ENCODE measurements at regions not wholly inside any gene's neighbourhood (a gene's known extent, or its start where the extent isn't known, plus 50 kb on each side); places are given as distances from the start of the nearest gene placed in this dataset.

DNA sequence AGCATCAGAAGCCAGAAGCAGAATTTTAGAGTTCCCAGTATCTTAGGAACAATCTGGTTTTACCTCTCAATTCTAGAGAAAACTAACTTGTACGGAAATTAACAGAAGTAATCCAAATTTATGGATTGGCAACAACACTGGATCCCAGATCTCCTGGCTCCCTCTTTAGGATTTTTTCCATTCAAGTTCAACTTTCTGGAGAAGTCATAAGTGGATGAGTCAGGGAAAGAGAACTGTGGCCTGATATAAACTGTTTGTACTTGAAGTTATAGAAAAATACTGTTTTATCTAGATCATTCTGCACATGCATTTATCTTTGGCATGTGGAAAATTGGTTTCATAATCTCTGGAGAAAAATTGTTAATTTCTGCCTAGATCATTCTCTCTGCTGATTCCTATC lies 380.4 kb downstream of the PCDH7 start:
- ChIA-PET POLR2A (ENCODE audit: partially characterized antibody) (no interaction called here), CTCF (ENCODE audit: partially characterized antibody) (no interaction called here)
- Histone ChIP-seq H3K36me3 (ENCODE audit: control insufficient read depth in 2 of 4, insufficient read depth in 4 of 4, low read length in 3 of 4) (no peaks in the 10 kb centered on the region), H3K27me3 (replicated peaks in 1 of 4; ENCODE audit: control insufficient read depth in 3 of 4, extremely low read depth in 1 of 4, insufficient read depth in 3 of 4, low read length in 3 of 4) (peaks cover 0 to 1% (median 0%) of the 10 kb centered on the region in 4 experiments; a peak in 1 of 7 replicates), H3K56ac (replicated peaks; ENCODE audit: insufficient read length, low read depth, low read length) (no peak overlapping the region), H4K20me1 (replicated peaks in 1 of 2; ENCODE audit: control insufficient read depth in 1 of 2, insufficient read depth in 2 of 2, low read length in 2 of 2) (no peaks in the 10 kb centered on the region), H4K8ac (ENCODE audit: extremely low read depth, insufficient read depth, low read length) (no peak overlapping the region), H3K4me3 (ENCODE audit: extremely low read depth in 1 of 4, insufficient read depth in 2 of 4, low read depth in 3 of 4, low read length in 4 of 4) (no peak overlapping the region), H3K79me1 (ENCODE audit: low read depth, low read length) (no peaks in the 10 kb centered on the region), H3K9ac (replicated peaks in 1 of 4; ENCODE audit: extremely low read depth in 1 of 4, low read depth in 3 of 4, low read length in 3 of 4) (no peak overlapping the region), H4K91ac (replicated peaks; ENCODE audit: insufficient read length, low read length) (no peak overlapping the region), H3K23me2 (ENCODE audit: low read depth, low read length) (no peaks in the 10 kb centered on the region), H3K23ac (ENCODE audit: insufficient read length) (no peak overlapping the region), H2AK5ac (ENCODE audit: low read depth, low read length) (no peak overlapping the region), H2BK12ac (ENCODE audit: low read depth, low read length) (no peak overlapping the region), H2BK15ac (ENCODE audit: low read length) (no peak overlapping the region), H3K4ac (replicated peaks; ENCODE audit: insufficient read length, low read depth, low read length) (no peak overlapping the region), H2BK120ac (replicated peaks; ENCODE audit: low read depth, low read length) (no peak overlapping the region), H3K4me1 (replicated peaks in 1 of 4; ENCODE audit: control insufficient read depth in 3 of 4, insufficient read depth in 4 of 4, low read length in 3 of 4) (no peaks in the 10 kb centered on the region), H3K14ac (ENCODE audit: insufficient read length) (no peak overlapping the region), H3K79me2 (ENCODE audit: control insufficient read depth in 1 of 2, insufficient read depth in 2 of 2, low read length in 2 of 2) (no peaks in the 10 kb centered on the region), H3K18ac (ENCODE audit: extremely low read depth, low read length) (no peak overlapping the region), H2AFZ (ENCODE audit: low read length) (no peak overlapping the region), H3K9me3 (ENCODE audit: insufficient read depth in 2 of 2, low read depth in 1 of 2, low read length in 1 of 2) (no peaks in the 10 kb centered on the region), H2BK5ac (ENCODE audit: low read depth, low read length) (no peak overlapping the region), H3K4me2 (ENCODE audit: insufficient read depth in 1 of 2, low read depth in 2 of 2, low read length in 2 of 2) (no peak overlapping the region), H3K27ac (ENCODE audit: low read depth, low read length) (no peak overlapping the region), H4K5ac (ENCODE audit: insufficient read length, low read depth, low read length) (no peak overlapping the region), H2BK20ac (ENCODE audit: low read length) (no peak overlapping the region)
- DNase-seq (ENCODE audit: low read depth in 1 of 2, low spot score in 2 of 2) (no peak), FAIRE-seq (no peak)
- WGBS, 2 experiments (ENCODE audit: extremely low coverage in 1 of 2, insufficient coverage in 1 of 2, insufficient read length in 1 of 2, insufficient replicate concordance in 2 of 2, low coverage in 1 of 2, low lambda C conversion rate in 2 of 2, missing lambda C conversion rate in 1 of 2) = 100% methylated on average over 1 of the region's 1 CpG; no CpG with 5 or more reads in 1 of the 2 experiments
- TF ChIP-seq SP4 (IDR thresholded peaks at IDR 0.05; ENCODE audit: low read length) (no peak), CEBPB (IDR thresholded peaks at IDR 0.05; ENCODE audit: low read depth, low read length) (no peak), CREB1 (IDR thresholded peaks at IDR 0.05) (no peak), MAFK (IDR thresholded peaks at IDR 0.05; ENCODE audit: low read depth, low read length) (no peak), KDM4A (IDR thresholded peaks at IDR 0.05; ENCODE audit: low read depth, low read length, severe bottlenecking) (no peak), SP1 (IDR thresholded peaks at IDR 0.05; ENCODE audit: low read depth, low read length) (no peak), POLR2A (IDR thresholded peaks at IDR 0.05; ENCODE audit: control extremely low read depth in 1 of 2, low read depth in 2 of 2, low read length in 2 of 2) (no peak), JUN (IDR thresholded peaks at IDR 0.05; ENCODE audit: low read depth, low read length) (no peak)
